HG03439 (cell line): ENCODE measurements at regions not wholly inside any gene's neighbourhood (a gene's known extent, or its start where the extent isn't known, plus 50 kb on each side); places are given as distances from the start of the nearest gene placed in this dataset.
A peak's percentile ranks its signal among the peaks of the same experiment; 100 is the strongest.

Experiments used
- ATAC-seq: cut with Tn5 transposase; IDR thresholded peaks from one replicate; pipeline ENCODE4 v1.9.1; 2021; ENCODE audit warnings: mild to moderate bottlenecking, moderate library complexity; ENCODE audit not compliant: unreplicated experiment

GRCh38 chr13:22154041-22154440 is 483.2 kb downstream of the FGF9 start:
- ATAC-seq, result no peak

- ATAC-seq, result peak; percentile 87
Observed at GRCh38 chr13:22161871-22162270, 491.0 kb downstream of the FGF9 start.

- ATAC-seq, result no peak
Observed at GRCh38 chr13:22162889-22163288, 492.0 kb downstream of the FGF9 start.

- no peak for ATAC-seq
Observed at GRCh38 chr13:22168437-22169190, 497.7 kb downstream of the FGF9 start.

GRCh38 chr13:22169473-22169872 is 498.6 kb downstream of the FGF9 start:
- no peak for ATAC-seq

- ATAC-seq, result no peak
Observed at GRCh38 chr13:22173610-22174009, 502.7 kb downstream of the FGF9 start.

- no peak for ATAC-seq
Observed at GRCh38 chr13:22175241-22175640, 504.4 kb downstream of the FGF9 start.

GRCh38 chr13:22175815-22176214 is 504.9 kb downstream of the FGF9 start:
- no peak for ATAC-seq

- ATAC-seq, result no peak
Observed at GRCh38 chr13:22176968-22177520, 506.2 kb downstream of the FGF9 start.

- ATAC-seq, result no peak
Observed at GRCh38 chr13:22178878-22179277, 508.0 kb downstream of the FGF9 start.

GRCh38 chr13:22187329-22187728 is 516.5 kb downstream of the FGF9 start:
- no peak for ATAC-seq

- no peak for ATAC-seq
Observed at GRCh38 chr13:22189176-22190048, 518.5 kb downstream of the FGF9 start.

GRCh38 chr13:22193070-22193469 is 522.2 kb downstream of the FGF9 start:
- no peak for ATAC-seq

GRCh38 chr13:22194106-22194805 is 523.4 kb downstream of the FGF9 start:
- ATAC-seq, result no peak

- no peak for ATAC-seq
Observed at GRCh38 chr13:22195726-22196125, 524.9 kb downstream of the FGF9 start.

GRCh38 chr13:22196777-22197176 is 525.9 kb downstream of the FGF9 start:
- ATAC-seq, result no peak

- ATAC-seq, result no peak
Observed at GRCh38 chr13:22198001-22198400, 527.1 kb downstream of the FGF9 start.

- no peak for ATAC-seq
Observed at GRCh38 chr13:22198641-22199217, 527.9 kb downstream of the FGF9 start.

GRCh38 chr13:22200440-22200839 is 529.6 kb downstream of the FGF9 start:
- ATAC-seq, result no peak

GRCh38 chr13:22201375-22201925 is 530.6 kb downstream of the FGF9 start:
- no peak for ATAC-seq
